ENCODE measurements at regions not wholly inside any gene's neighbourhood (a gene's known extent, or its start where the extent isn't known, plus 50 kb on each side); places are given as distances from the start of the nearest gene placed in this dataset.

GRCh38 chr2:129078548-129078947 is 759.9 kb upstream of the HS6ST1 start (continued):
- TF ChIP-seq TAF1 (IDR thresholded peaks at IDR 0.05; ENCODE audit: borderline replicate concordance, low read depth, low read length) = no peak
- no peak for TF ChIP-seq NFIC (IDR thresholded peaks at IDR 0.05; ENCODE audit: borderline replicate concordance)

- H3K4me1 ChIP-seq (ENCODE audit: control insufficient read depth in 1 of 2, insufficient read depth in 2 of 2, low read depth in 1 of 2, low read length in 1 of 2) = no peaks in the 10 kb centered on the region
- H3F3A ChIP-seq (replicated peaks; ENCODE audit: insufficient read depth) = no peaks in the 10 kb centered on the region
- WGBS (ENCODE audit: low lambda C conversion rate) = 24% methylated on average over 7 of the region's 7 CpGs
- DNase-seq = no peak
- H4K20me1 ChIP-seq (ENCODE audit: insufficient read depth) = no peaks in the 10 kb centered on the region
- H3K79me2 ChIP-seq (ENCODE audit: insufficient read depth) = no peaks in the 10 kb centered on the region
- H3K9ac ChIP-seq = no peak overlapping the region
- H3K9me2 ChIP-seq = no peaks in the 10 kb centered on the region
- TF ChIP-seq GATA2 (CRISPR knock-in tag; IDR thresholded peaks at IDR 0.05) (no peak), IRF3 (IDR thresholded peaks at IDR 0.05; ENCODE audit: low read depth, low read length) (no peak), CTCF (IDR thresholded peaks at IDR 0.05) (no peak), TAF1 (IDR thresholded peaks at IDR 0.05; ENCODE audit: borderline replicate concordance, low read depth, low read length) (no peak), USF2 (IDR thresholded peaks at IDR 0.05; ENCODE audit: borderline replicate concordance, low read depth, low read length) (no peak), ZBTB33 (IDR thresholded peaks at IDR 0.05; ENCODE audit: borderline replicate concordance, low read depth) (no peak), FOXM1 (IDR thresholded peaks at IDR 0.05; ENCODE audit: low read depth) (no peak), EP300 (IDR thresholded peaks at IDR 0.05; ENCODE audit: borderline replicate concordance in 1 of 2, low read depth in 1 of 2, low read length in 1 of 2) (no peak), FOSL2 (IDR thresholded peaks at IDR 0.05; ENCODE audit: borderline replicate concordance, low read depth) (no peak), RXRA (IDR thresholded peaks at IDR 0.05; ENCODE audit: borderline replicate concordance, low read depth) (no peak), MAX (IDR thresholded peaks at IDR 0.05; ENCODE audit: low read depth) (no peak), GABPA (IDR thresholded peaks at IDR 0.05; ENCODE audit: low read depth) (no peak), RAD21 (IDR thresholded peaks at IDR 0.05; ENCODE audit: low read length) (no peak), SMC3 (IDR thresholded peaks at IDR 0.05; ENCODE audit: low read depth, low read length) (no peak), CHD2 (IDR thresholded peaks at IDR 0.05; ENCODE audit: low read length, partially characterized antibody) (no peak)
- peaks cover 5% of the 10 kb centered on the region; the same call in 1 of the 2 replicates for H3K9me3 ChIP-seq
- H3K36me3 ChIP-seq (replicated peaks in 1 of 2; ENCODE audit: control insufficient read depth in 1 of 2, insufficient read depth in 2 of 2, low read length in 1 of 2) = no peaks in the 10 kb centered on the region
- ChIA-PET POLR2A (no interaction called here), CTCF (no interaction called here)
- H3K27me3 ChIP-seq (ENCODE audit: insufficient read depth) = no peaks in the 10 kb centered on the region
- H3K27ac ChIP-seq (ENCODE audit: low read depth in 2 of 2, low read length in 1 of 2) = no peak overlapping the region
- no peak overlapping the region for H2AFZ ChIP-seq (ENCODE audit: low read depth)
- H3K4me3 ChIP-seq (ENCODE audit: low read depth in 2 of 2, low read length in 1 of 2) = no peak overlapping the region
- H3K4me2 ChIP-seq = no peak overlapping the region
Observed at GRCh38 chr2:129080715-129081476, 762.2 kb upstream of the HS6ST1 start.

Measured in SK-N-SH (cell line).